ENCODE measurements at regions not wholly inside any gene's neighbourhood (a gene's known extent, or its start where the extent isn't known, plus 50 kb on each side); places are given as distances from the start of the nearest gene placed in this dataset.

DNA sequence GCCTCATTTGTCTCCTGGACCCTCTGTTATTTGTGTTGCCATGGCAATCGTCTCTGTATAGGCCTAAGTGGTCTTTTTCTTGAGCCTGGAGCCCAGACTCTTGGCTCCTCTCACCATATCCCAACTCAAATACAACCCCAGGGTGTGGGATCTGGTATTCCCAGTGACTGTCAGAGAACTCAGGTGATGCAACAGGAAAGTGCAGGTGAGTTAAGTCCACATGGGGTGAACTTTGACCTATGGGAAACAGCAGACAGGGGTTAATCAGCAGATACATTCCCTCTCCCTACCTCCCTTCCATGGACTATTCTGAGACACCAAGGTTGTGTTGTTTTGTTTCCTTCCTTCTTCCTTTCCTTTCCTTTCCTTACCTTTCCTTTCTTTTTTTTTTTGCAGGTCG lies 130.9 kb upstream of the RPS6KA3 start:
- DNase-seq (ENCODE audit: extremely low read depth in 1 of 2, low read depth in 1 of 2) = no peak

DNA sequence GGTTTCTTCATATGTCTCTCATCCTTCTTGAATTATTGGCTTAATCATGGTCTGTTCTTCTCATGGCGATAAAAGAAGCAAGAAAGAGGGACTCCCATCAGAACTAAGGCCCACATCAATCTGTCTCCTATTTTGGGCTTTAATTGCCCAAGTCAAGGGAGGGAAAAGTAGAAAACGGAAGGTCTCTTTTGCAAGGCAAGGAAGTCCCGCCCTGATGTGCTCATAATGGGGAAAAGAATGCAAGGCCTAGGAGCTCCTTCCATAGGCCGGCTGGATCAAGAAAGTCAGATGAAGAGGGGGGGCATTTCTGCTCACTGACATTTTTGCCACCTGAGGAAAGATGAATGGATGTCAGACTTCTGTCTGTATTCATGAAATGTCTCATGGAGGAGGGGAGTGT lies 127.7 kb upstream of the RPS6KA3 start:
- DNase-seq (ENCODE audit: extremely low read depth in 1 of 2, low read depth in 1 of 2) = no peak

DNA sequence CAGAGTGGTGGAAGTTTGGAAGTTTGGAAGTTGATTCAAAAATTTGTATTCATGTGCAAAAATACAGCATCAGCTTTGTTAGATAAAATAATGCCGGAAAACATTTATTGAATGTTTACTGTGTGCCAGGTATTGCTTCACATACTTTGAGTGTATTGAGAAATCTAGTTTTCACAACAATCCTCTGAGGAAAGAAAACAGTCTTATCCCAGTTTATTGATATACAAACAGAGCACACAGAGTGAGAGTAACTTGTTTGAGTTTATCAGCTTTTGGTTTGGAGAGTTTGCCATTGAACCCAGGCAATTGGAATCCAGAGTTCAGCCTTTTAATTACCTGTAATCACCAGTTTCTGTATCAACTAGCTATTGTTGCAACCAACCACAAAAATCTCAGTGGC lies 127.2 kb upstream of the RPS6KA3 start:
- DNase-seq (ENCODE audit: extremely low read depth in 1 of 2, low read depth in 1 of 2) = no peak

DNA sequence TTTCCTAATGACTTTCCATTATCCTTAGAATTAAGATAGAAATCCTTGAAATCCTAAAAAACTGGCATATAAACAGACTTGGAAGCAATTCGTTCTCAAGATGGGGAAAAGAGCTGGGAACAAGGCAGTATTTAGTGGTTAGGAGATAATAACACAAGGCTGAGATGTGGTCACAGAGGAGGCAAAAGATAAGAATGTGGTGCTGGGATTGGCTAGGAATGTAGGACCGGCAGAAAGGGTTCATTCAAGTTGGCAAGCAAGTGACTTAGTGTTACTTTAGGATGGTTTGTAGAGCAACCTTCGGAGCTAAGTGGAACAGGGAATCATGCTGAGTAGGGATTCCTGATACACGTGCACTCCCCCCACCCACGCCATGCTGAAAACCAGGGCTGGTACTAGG lies 121.9 kb upstream of the RPS6KA3 start:
- DNase-seq (ENCODE audit: extremely low read depth in 1 of 2, low read depth in 1 of 2) = no peak

DNA sequence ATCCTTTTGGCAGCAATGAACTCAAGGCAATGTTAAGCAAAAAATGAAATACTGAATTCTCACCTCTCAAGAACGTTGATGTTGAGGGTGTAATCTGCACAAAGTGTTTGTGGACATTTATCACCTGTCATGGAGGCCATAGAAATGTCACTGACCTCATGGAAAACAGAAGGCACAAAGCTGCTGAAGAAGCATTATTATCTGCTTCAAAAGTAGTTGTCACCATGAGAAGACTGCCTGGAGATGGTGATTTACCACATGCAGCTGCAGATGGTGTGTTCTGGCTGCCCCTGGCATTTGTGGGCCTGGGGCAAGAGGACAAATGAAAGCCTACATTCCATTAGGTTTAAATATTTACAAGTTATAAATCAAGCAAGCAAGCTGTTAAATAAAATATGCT lies 116.8 kb upstream of the RPS6KA3 start:
- no peak for DNase-seq (ENCODE audit: extremely low read depth in 1 of 2, low read depth in 1 of 2)

DNA sequence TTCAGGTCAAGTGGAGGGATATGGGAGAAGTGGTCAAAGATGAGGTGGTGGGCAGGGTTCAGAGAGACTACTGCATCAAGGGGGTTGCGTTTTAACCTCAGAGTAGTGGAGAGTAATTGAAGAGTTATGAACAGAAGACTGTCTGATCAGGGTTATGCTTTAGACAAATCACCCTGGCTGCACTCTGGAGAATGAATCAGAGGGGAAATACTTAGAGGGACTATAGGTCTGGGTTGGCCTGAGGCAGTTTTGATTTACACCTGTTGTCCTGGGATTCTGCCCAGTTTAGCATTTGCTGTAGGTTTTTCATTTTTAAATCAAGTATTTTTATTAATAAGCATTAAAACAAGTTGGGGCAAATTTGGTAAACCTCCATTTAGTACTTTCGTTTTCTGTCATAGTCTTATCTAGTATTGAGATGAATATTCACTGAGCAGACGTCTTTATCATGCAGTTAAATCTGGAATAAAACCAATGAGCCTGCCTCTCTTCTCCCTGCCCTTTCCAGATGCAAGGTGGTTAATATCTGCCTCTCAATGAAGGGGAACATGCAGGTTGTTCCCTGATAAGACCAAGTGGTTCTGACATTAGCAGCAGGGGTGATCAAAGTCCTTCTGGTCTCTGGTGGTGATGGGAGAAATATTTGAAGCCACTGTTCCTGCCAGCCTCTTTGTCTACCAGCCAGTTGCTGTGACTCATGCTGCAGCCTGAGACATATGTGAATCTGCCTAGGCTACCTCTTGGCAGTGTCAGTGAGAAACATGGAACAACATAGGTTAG lies 116.0 kb upstream of the RPS6KA3 start:
- DNase-seq (ENCODE audit: extremely low read depth in 1 of 2, low read depth in 1 of 2) = no peak

DNA sequence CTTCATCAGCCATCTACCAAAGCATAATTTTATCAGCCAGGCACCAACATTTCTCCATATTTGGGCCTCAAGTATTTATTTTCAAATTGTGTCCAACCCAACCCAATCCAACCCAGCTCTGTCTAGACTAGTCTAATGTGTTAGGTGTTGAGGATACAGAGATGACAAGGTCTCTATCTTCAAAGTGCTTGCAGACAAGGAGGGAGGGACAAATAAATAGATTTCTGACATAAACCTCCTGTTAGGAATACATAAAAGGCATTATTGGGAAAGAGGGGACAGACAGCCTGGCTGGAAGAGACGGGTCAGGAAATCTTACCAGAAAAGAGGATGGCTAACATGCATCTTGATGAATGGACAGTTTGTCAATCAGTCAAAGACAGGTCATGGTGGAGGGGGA lies 115.4 kb upstream of the RPS6KA3 start:
- DNase-seq (ENCODE audit: extremely low read depth in 1 of 2, low read depth in 1 of 2) = no peak

DNA sequence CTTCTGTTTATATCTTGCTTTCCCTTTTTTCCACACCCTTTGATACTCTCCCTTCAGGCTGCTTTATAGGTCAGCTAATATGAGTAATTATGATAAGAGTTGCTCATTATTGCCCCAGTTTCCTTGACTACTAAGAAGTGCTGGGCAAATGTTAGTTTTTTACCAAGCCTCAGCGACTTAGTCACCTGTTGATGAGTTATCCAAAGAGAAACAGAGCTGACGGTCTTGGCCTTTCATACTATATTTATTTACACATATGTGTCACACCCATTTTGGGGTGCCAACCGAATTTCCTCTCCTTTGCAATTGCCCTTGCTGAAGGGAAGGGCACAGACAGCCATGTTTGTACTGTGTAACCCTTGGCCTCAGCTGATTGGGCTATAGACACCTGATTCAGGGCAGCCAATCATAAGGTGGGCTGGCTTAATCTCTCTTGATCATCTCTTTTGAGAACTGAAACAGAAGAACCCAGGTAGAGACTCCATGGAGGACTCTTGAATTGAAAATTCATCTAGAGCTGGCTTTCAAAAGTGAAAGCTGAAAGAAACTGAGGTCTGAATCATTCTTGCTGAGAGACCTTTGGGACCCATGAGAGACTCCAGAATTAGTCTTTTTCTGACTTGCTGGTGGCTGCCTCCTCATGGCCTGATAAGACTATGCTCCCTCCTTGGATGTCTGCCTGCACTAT lies 111.7 kb upstream of the RPS6KA3 start:
- peak; percentile 4 to 33 for DNase-seq (ENCODE audit: extremely low read depth in 1 of 2, low read depth in 1 of 2)

DNA sequence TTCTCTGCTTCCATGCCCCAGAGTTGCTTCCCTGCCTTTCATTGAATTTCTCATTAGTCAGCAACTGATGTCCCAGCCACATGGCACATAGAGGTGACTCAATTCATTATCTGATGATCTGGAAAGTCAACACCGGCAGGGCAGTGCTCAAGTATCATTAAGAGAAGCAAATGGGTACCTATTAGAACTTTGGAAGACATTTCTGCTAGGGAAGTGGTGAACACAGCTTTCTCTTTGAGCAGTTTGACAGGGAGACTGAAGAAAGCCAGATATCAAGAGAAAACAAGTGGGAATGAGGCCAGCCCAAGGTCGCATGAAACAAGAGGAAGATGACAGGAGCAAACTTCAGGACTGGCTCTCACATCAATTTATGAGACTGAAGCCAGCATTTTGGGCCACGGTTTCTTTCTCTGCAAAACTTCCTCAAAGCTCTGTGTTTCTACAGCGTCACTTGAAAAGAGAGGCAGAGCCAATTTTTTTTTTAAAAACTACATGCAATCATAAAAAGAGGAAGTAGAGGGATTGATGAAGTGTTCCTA lies 108.3 kb upstream of the RPS6KA3 start:
- DNase-seq (ENCODE audit: extremely low read depth in 1 of 2, low read depth in 1 of 2) = no peak

DNA sequence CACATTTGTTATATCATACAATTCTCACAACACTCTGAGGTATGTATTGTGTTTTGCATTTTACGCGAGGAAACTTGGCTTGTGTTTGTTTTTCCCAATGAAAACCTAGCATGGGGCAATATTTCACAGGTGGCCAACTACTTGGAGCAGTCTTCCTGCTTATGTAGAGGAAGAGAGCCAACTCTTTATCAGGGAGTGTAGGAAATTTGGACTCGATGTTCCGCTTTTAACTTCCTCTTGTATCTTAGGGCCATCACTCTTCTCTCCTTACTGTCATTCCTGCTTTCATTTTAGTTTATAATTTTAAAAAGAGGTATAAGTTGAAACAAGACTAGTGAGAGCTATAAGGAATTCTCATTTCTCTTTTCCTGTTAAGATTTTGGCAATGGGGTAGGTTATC lies 107.7 kb upstream of the RPS6KA3 start:
- no peak for DNase-seq (ENCODE audit: extremely low read depth in 1 of 2, low read depth in 1 of 2)

DNA sequence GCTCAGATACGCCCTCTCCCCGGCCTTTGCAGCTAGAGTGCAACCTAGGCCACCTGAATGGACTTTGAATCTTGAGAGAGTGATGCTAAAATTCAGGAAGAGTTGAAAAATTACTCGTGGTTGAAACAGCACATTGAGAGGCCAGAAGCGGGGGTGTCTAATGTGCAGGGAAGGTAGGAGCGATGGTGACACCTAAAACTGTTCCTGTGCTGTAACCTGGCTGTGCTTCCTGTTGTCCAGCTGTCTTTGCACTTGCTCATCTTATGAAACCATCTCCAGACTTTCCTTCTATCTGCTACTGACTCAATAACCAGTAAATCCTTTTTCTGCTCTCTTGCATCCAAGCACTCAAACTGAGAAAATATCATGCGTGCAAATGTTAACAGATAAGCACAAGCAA lies 106.4 kb upstream of the RPS6KA3 start:
- no peak for DNase-seq (ENCODE audit: extremely low read depth in 1 of 2, low read depth in 1 of 2)

DNA sequence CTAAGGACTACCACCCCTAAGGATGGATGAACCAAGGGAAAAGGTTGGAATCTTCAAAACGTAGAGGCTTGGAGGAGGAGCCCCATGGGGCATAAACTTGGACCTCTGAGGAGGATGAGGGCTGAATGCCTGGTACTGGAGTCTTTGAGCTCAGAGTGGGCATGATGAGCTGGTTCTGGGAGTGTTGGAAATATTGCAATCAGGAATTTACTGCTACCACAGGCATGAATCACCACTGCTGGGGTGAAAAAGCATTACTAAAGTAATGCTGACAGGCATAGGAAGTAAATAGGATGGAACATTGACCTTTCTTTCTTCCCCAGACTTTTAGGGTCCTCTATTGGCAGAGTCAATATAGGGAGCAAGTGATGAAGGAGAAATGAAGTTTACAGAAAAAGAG lies 105.8 kb upstream of the RPS6KA3 start:
- DNase-seq (ENCODE audit: extremely low read depth in 1 of 2, low read depth in 1 of 2) = no peak

DNA sequence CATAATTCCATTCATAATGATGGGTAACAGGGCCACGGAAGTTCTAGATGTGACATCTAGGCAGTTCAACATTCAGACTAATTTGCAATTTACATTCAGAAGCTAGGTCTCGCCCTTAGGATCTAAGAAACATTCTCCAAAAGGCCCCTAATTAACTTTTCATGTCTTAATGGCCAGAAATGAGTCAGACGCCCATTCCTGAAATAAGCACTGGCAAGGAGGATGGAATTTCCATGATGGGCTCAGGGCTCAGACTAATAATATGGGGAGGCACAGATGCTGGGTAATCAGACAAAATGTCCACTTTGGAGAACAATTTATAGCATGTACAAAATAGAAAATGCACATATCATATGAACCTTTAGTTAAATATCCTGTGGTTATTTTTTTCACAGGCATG lies 102.8 kb upstream of the RPS6KA3 start:
- DNase-seq (ENCODE audit: extremely low read depth in 1 of 2, low read depth in 1 of 2) = no peak

DNA sequence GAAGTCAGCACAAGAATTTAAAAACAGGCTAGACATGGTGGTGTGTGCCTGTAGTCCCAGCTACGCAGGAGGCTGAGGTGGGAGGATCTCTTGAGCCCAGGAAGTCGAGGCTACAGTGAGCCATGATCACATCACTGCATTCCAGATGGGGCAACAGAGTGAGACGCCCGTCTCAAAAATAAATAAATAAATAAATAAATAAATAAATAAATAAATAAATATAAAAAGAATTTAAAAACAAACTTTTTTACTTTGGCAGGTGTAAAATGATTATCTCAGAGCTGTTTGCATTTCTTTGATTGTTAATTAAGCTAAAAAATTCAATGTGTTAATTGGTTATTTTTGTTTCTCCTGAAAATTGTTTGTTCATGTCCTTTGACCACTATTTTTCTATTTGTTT lies 97.5 kb upstream of the RPS6KA3 start:
- no peak for DNase-seq (ENCODE audit: extremely low read depth in 1 of 2, low read depth in 1 of 2)

DNA sequence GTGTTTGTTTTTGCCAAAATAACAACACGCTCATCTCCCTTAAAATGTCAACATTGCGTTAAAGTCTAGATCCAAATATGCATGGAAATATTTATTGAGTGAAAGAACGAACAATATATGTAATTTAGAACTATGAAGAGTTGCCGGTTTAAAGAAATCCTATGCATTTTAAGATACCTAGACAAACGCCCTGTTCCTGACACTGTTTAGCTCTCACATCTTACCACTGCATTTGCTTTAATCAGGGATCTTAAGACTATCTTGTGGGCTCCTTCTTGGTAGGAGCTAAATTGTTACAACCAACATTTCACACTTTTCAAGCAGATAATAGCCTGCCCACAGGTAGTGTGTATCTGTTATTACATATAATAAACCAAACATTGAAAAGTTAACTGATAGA lies 96.6 kb upstream of the RPS6KA3 start:
- no peak for DNase-seq (ENCODE audit: extremely low read depth in 1 of 2, low read depth in 1 of 2)

DNA sequence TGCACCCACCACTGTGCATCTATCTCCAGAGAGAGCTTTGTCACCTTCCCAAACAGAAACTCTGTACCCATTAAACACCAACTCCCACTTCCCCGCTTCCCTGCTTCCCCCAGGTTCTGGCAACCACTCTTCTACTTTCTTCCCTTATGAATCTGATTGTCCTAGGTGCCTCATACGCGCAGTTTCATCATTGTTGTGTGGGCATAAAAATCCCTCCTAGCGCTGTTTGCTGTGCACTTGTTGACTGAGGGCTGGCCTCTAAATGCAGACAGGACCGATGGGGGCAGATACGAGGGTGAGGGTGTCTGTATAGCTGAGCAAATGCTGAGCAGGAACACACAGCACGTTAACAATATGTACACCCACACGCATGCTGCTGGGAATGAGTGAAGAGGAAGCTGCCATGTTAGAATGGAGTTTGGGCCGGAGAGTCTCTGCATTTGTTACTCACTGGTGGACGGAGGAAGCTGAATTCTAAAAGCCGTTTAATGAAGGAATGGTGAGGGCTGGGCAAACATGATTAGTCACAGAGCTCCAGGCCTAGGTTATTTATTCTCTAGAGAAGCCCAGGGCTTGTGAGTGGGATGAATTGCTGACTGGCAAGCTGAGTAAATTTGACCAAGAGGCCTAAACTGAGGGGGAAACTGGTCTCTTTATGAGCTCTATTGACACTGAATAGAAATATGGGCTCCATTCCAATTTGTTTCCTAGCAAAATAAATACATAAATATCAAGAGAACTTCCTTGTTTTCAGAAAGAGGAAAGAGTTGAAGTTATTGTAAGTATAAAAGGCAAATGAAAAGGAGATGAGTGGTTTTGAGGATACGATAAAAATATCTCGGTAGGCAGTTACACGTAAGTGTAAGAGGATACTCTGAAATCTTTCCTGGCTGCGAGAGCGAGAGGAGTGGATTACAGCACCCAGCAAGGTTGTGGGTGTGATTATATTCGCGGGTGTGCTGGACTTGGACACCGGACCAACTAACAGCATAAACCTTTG lies 95.9 kb upstream of the RPS6KA3 start:
- DNase-seq (ENCODE audit: extremely low read depth in 1 of 2, low read depth in 1 of 2) = no peak

DNA sequence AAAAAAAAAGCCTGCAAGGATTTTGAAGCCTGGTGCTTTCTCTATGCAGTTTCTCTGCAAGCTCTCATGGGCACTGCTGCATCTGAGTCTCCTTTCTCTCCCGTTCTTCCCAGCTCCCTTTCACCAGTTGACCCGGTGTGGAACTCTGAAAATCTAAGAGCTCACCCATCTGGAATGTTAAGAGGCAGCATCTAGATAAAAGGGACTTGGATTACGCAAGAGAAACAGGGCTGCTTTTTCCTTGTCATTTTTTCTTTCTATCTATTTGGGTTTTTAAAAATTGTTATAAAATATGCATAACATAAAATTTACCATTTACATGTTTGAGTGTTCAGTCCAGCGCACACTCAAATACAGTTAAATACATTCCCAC lies 95.2 kb upstream of the RPS6KA3 start:
- no peak for DNase-seq (ENCODE audit: extremely low read depth in 1 of 2, low read depth in 1 of 2)

DNA sequence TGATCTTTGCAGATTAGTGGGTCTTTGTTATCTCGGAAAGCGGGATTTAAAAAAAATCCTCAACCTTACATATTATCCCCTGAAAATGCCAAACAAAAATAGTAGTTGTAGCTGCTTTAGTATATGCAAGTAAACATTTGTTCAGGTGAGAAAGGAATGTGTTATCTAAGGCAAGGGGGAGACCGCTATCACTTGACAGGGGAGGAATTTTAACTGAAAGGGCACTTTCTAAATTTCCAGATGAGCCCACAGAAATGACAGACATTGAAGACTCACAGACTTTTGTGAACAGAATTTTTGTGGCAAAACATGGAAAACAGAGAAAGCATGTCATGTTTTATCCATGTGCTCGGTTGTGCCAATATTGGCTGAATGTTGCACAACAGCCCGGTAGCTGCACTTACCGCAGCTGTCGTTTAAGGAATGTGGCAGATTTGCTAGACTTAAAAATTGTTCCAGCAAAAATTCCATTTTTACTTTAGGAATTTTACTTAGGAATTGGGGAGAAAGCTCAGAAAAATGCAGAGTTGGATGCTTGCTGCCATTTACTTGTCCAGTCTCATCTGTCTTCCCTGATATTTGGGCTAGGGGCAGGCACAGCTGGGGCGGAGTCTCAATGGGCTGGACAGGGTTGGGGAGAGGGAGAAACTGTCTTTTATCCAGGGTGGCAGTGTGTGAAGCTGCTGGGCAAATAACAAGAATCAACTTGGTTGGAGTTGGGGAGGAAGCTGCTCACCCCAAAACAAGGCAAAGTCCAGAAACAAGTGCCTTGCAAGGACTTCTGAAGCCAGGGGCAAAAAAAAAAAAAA lies 94.6 kb upstream of the RPS6KA3 start:
- DNase-seq (ENCODE audit: extremely low read depth in 1 of 2, low read depth in 1 of 2) = no peak

DNA sequence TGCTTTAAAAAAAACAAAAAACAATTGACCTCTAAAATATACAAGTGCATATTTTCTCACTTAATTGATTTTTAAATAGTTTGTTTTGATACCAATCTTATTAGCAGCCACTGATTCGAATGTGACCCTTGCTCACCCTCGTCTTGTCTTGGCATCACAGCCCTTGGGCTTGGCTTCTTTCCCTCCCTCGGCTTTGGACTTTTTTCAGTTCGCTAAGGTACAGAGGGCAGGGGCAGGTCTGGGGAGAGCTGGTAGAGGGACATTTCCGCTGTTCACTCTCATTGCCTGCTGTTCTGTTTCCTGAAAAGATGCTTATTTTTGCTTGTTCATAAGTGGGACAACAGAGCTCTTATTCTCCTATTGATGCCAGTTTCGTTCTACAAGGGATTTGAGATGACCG lies 88.5 kb upstream of the RPS6KA3 start:
- DNase-seq (ENCODE audit: extremely low read depth in 1 of 2, low read depth in 1 of 2) = no peak

DNA sequence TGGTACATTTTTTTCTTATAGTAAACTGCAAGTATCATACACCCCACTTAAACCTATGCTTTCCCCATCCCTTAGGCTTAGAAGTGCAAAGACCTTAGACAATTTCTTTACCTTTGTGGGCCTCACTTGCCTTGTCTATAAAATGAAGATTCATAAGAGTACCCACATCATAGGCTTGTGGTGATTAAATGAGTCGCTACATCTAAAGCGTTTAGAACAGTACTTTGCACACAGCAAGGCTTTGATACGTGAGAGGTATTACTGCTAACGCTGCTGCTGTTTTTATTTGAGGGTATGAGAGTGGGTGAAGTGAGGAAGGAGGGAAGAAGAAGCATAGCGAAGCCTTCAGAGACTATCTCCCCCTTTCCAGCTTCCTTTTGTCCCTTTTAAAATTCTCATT lies 87.8 kb upstream of the RPS6KA3 start:
- no peak for DNase-seq (ENCODE audit: extremely low read depth in 1 of 2, low read depth in 1 of 2)
